NT2/D1 (cell line): ENCODE measurements at regions not wholly inside any gene's neighbourhood (a gene's known extent, or its start where the extent isn't known, plus 50 kb on each side); places are given as distances from the start of the nearest gene placed in this dataset.

Experiments used
- SUZ12 ChIP-seq: IDR thresholded peaks from 2 replicates; pipeline ENCODE4 v1.6.1; 2011; ENCODE audit not compliant: insufficient read length, insufficient read depth; ENCODE audit errors: extremely low read depth
- YY1 ChIP-seq: IDR thresholded peaks from 2 replicates; pipeline ENCODE4 v1.6.1; 2011; ENCODE audit not compliant: insufficient read length, insufficient read depth
- ZNF274 ChIP-seq: IDR thresholded peaks from 2 replicates; pipeline ENCODE4 v1.6.1; 2011; ENCODE audit warnings: mild to moderate bottlenecking, low read depth, low read length

DNA sequence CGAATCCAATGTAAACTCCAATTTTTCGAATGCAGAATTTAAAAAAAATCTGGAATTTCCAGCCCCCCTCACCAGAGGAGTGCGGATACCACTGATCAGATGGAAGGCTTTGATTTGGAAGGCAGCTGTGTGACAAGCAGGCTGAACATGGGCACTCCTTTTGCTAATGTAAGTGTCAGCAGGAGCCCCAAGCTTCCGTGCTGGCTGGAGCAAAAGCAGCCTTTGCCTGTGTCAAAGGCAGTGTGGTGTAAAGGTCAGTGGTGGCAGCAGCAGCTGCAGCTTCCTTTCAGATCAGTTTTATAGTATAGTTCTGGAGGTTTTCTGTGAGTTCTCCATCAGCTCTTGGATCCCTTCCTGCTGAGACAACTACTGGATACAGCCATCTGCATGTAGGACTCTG is 259.9 kb downstream of the CTH start:
- no peak for TF ChIP-seq ZNF274
- TF ChIP-seq YY1: no peak
- TF ChIP-seq SUZ12: no peak
